ENCODE measurements at regions not wholly inside any gene's neighbourhood (a gene's known extent, or its start where the extent isn't known, plus 50 kb on each side); places are given as distances from the start of the nearest gene placed in this dataset.

DNA sequence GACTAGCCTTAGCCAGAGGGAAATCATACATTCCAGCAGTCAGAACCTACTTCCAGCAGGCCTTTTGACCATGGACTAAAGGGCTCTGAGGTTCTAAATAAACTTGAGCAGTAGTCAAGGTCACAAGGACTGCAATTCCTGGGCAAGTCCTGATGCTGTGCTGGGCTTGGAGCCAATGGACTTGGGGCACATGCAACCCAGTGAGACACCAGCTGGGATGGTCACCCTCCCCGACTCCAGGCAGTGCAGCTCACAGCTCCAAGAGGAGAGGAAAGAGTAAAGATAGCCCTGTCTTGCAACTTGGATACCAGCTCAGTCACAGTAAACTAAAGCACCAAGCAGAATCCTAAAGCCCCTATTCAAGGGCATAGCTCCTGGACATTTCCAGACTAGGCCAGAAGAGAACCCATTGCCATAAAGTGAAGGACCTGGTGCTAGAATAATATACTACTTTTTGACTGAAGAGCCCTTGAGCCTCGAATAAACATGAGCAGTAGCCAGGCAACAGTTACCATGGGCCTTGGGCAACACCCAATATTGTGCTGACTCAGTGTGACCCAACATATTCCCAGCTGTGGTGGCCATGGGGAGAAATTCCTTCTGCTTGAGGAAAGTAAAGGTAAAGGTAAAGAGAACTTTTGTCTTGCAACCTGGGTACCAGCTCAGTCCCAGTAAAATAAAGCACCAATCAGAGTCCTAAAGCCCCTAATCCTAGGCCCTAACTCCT, 226.2 kb upstream of the CLEC14A start (continued):
- TF ChIP-seq, protein P1, sequence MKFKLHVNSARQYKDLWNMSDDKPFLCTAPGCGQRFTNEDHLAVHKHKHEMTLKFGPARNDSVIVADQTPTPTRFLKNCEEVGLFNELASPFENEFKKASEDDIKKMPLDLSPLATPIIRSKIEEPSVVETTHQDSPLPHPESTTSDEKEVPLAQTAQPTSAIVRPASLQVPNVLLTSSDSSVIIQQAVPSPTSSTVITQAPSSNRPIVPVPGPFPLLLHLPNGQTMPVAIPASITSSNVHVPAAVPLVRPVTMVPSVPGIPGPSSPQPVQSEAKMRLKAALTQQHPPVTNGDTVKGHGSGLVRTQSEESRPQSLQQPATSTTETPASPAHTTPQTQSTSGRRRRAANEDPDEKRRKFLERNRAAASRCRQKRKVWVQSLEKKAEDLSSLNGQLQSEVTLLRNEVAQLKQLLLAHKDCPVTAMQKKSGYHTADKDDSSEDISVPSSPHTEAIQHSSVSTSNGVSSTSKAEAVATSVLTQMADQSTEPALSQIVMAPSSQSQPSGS (tag by site-specific recombination; IDR thresholded peaks at IDR 0.05; ENCODE audit: low read depth) = no peak

DNA sequence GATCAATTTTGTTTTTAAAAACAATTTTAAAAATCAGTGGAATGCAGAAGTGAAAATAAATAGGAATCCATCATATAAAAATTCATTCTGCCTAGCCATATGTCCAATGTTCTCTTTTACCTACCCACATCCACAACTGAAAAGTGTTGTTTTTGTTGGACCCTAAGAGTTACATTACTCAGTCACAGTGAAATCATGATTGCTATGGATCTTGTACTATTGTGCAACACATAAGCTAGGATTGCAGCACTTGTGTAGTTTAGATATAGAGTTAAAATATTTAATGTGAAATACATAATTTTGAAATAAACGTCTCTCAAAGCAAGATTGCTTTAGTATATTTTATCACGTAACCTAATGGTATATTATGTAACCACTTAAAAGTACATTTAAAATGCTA, 213.3 kb upstream of the CLEC14A start:
- H3K4me1 ChIP-seq (ENCODE audit: control insufficient read depth, insufficient read depth, low read length) = no peaks in the 10 kb centered on the region
- ChIA-PET CTCF (no interaction called here), POLR2A (no interaction called here)
- H3K36me3 ChIP-seq (ENCODE audit: control insufficient read depth in 2 of 2, insufficient read depth in 1 of 2, low read length in 2 of 2) = no peaks in the 10 kb centered on the region
- H3K9me3 ChIP-seq (ENCODE audit: control insufficient read depth, insufficient read depth, low read depth, low read length) = no peaks in the 10 kb centered on the region
- no peak overlapping the region for H3K27ac ChIP-seq (ENCODE audit: extremely low read depth, low read depth, low read length)
- no peak overlapping the region for H3K4me3 ChIP-seq (ENCODE audit: low read depth, low read length)
- no peak for TF ChIP-seq ZNF324 (tag by site-specific recombination; IDR thresholded peaks at IDR 0.05)
- TF ChIP-seq ZNF112 (tag by site-specific recombination; IDR thresholded peaks at IDR 0.05) = no peak
- TF ChIP-seq, protein P2, sequence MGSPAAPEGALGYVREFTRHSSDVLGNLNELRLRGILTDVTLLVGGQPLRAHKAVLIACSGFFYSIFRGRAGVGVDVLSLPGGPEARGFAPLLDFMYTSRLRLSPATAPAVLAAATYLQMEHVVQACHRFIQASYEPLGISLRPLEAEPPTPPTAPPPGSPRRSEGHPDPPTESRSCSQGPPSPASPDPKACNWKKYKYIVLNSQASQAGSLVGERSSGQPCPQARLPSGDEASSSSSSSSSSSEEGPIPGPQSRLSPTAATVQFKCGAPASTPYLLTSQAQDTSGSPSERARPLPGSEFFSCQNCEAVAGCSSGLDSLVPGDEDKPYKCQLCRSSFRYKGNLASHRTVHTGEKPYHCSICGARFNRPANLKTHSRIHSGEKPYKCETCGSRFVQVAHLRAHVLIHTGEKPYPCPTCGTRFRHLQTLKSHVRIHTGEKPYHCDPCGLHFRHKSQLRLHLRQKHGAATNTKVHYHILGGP (tag by site-specific recombination; IDR thresholded peaks at IDR 0.05) = no peak
- TF ChIP-seq ZNF621 (tag by site-specific recombination; IDR thresholded peaks at IDR 0.05) = no peak
- TF ChIP-seq ZNF561 (tag by site-specific recombination; IDR thresholded peaks at IDR 0.05; ENCODE audit: borderline replicate concordance) = no peak
- TF ChIP-seq, protein P3, sequence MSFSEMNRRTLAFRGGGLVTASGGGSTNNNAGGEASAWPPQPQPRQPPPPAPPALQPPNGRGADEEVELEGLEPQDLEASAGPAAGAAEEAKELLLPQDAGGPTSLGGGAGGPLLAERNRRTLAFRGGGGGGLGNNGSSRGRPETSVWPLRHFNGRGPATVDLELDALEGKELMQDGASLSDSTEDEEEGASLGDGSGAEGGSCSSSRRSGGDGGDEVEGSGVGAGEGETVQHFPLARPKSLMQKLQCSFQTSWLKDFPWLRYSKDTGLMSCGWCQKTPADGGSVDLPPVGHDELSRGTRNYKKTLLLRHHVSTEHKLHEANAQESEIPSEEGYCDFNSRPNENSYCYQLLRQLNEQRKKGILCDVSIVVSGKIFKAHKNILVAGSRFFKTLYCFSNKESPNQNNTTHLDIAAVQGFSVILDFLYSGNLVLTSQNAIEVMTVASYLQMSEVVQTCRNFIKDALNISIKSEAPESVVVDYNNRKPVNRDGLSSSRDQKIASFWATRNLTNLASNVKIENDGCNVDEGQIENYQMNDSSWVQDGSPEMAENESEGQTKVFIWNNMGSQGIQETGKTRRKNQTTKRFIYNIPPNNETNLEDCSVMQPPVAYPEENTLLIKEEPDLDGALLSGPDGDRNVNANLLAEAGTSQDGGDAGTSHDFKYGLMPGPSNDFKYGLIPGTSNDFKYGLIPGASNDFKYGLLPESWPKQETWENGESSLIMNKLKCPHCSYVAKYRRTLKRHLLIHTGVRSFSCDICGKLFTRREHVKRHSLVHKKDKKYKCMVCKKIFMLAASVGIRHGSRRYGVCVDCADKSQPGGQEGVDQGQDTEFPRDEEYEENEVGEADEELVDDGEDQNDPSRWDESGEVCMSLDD (tag by site-specific recombination; IDR thresholded peaks at IDR 0.05) = no peak
- TF ChIP-seq ZNF624 (tag by site-specific recombination; IDR thresholded peaks at IDR 0.05) = no peak
- TF ChIP-seq, protein P4, sequence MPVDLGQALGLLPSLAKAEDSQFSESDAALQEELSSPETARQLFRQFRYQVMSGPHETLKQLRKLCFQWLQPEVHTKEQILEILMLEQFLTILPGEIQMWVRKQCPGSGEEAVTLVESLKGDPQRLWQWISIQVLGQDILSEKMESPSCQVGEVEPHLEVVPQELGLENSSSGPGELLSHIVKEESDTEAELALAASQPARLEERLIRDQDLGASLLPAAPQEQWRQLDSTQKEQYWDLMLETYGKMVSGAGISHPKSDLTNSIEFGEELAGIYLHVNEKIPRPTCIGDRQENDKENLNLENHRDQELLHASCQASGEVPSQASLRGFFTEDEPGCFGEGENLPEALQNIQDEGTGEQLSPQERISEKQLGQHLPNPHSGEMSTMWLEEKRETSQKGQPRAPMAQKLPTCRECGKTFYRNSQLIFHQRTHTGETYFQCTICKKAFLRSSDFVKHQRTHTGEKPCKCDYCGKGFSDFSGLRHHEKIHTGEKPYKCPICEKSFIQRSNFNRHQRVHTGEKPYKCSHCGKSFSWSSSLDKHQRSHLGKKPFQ (tag by site-specific recombination; IDR thresholded peaks at IDR 0.05) = no peak
- no peak for TF ChIP-seq ZNF830 (tag by site-specific recombination; IDR thresholded peaks at IDR 0.05; ENCODE audit: low read depth)
- TF ChIP-seq, protein P5, sequence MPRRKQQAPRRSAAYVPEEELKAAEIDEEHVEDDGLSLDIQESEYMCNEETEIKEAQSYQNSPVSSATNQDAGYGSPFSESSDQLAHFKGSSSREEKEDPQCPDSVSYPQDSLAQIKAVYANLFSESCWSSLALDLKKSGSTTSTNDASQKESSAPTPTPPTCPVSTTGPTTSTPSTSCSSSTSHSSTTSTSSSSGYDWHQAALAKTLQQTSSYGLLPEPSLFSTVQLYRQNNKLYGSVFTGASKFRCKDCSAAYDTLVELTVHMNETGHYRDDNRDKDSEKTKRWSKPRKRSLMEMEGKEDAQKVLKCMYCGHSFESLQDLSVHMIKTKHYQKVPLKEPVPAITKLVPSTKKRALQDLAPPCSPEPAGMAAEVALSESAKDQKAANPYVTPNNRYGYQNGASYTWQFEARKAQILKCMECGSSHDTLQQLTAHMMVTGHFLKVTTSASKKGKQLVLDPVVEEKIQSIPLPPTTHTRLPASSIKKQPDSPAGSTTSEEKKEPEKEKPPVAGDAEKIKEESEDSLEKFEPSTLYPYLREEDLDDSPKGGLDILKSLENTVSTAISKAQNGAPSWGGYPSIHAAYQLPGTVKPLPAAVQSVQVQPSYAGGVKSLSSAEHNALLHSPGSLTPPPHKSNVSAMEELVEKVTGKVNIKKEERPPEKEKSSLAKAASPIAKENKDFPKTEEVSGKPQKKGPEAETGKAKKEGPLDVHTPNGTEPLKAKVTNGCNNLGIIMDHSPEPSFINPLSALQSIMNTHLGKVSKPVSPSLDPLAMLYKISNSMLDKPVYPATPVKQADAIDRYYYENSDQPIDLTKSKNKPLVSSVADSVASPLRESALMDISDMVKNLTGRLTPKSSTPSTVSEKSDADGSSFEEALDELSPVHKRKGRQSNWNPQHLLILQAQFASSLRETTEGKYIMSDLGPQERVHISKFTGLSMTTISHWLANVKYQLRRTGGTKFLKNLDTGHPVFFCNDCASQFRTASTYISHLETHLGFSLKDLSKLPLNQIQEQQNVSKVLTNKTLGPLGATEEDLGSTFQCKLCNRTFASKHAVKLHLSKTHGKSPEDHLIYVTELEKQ (tag by site-specific recombination; IDR thresholded peaks at IDR 0.05; ENCODE audit: borderline replicate concordance) = no peak
- no peak for TF ChIP-seq ZNF175 (tag by site-specific recombination; IDR thresholded peaks at IDR 0.05)
- no peak for TF ChIP-seq ZBTB17 (tag by site-specific recombination; IDR thresholded peaks at IDR 0.05)
- no peak for TF ChIP-seq KLF10 (tag by site-specific recombination; IDR thresholded peaks at IDR 0.05)
- TF ChIP-seq, protein P6, sequence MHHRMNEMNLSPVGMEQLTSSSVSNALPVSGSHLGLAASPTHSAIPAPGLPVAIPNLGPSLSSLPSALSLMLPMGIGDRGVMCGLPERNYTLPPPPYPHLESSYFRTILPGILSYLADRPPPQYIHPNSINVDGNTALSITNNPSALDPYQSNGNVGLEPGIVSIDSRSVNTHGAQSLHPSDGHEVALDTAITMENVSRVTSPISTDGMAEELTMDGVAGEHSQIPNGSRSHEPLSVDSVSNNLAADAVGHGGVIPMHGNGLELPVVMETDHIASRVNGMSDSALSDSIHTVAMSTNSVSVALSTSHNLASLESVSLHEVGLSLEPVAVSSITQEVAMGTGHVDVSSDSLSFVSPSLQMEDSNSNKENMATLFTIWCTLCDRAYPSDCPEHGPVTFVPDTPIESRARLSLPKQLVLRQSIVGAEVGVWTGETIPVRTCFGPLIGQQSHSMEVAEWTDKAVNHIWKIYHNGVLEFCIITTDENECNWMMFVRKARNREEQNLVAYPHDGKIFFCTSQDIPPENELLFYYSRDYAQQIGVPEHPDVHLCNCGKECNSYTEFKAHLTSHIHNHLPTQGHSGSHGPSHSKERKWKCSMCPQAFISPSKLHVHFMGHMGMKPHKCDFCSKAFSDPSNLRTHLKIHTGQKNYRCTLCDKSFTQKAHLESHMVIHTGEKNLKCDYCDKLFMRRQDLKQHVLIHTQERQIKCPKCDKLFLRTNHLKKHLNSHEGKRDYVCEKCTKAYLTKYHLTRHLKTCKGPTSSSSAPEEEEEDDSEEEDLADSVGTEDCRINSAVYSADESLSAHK (tag by site-specific recombination; IDR thresholded peaks at IDR 0.05) = no peak
- TF ChIP-seq, protein P7, sequence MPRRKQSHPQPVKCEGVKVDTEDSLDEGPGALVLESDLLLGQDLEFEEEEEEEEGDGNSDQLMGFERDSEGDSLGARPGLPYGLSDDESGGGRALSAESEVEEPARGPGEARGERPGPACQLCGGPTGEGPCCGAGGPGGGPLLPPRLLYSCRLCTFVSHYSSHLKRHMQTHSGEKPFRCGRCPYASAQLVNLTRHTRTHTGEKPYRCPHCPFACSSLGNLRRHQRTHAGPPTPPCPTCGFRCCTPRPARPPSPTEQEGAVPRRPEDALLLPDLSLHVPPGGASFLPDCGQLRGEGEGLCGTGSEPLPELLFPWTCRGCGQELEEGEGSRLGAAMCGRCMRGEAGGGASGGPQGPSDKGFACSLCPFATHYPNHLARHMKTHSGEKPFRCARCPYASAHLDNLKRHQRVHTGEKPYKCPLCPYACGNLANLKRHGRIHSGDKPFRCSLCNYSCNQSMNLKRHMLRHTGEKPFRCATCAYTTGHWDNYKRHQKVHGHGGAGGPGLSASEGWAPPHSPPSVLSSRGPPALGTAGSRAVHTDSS (tag by site-specific recombination; IDR thresholded peaks at IDR 0.05) = no peak

All from HEK293 (cell line).